HepG2 (cell line): ENCODE measurements at regions not wholly inside any gene's neighbourhood (a gene's known extent, or its start where the extent isn't known, plus 50 kb on each side); places are given as distances from the start of the nearest gene placed in this dataset.

Experiments used
- ATAC-seq: fragments of 200-7000 bp; cut with Tn5 transposase; 3 replicates; pipeline ENCODE4 v1.9.1; 2020; ENCODE audit warnings: mild to moderate bottlenecking, moderate library complexity
- BruUV-seq: library from RNA; stranded (reverse); fragments of 400-500 nt; replicated peaks from 2 replicates; lab custom pipeline; 2021; lab: Mats Ljungman, UMichigan
- CTCF ChIA-PET: fragments of 300-600 bp; formaldehyde crosslinking; extraction: SDS; loops from one replicate; lab custom pipeline; 2021; ENCODE audit warnings: low total read pairs, inconsistent platforms, low intra/inter-chr PET ratio; lab: Yijun Ruan, JAX
- POLR2A ChIA-PET: fragments of 350-600 bp; sonication (Branson Sonifier 250); formaldehyde crosslinking; loops from one replicate; lab custom pipeline; 2020; ENCODE audit warnings: antibody characterized with exemption, inconsistent platforms; lab: Yijun Ruan, JAX
- DNase-seq: peaks from one replicate; pipeline ENCODE4 v3.0.0-alpha.2; 2015; ENCODE audit warnings: low spot score
- FAIRE-seq: peaks from 3 replicates; lab custom pipeline; 2011; peaks lifted over from hg19 to GRCh38; lab: Jason Lieb, UNC
- H2AFZ ChIP-seq: one replicate; pipeline ENCODE4 v1.6.1; 2011; ENCODE audit warnings: low read length, inconsistent platforms
- H3K27ac ChIP-seq: fragments of 300-600 bp; 3 replicates; pipeline ENCODE4 v1.8.0; 2011; ENCODE audit warnings: mixed run types, mild to moderate bottlenecking, mixed read lengths, low read length, inconsistent platforms; ENCODE audit not compliant: insufficient read depth; ENCODE audit errors: extremely low read length
- H3K27me3 ChIP-seq, 2 experiments: fragments of 200-600 bp in 1 of 2; 2 replicates in 1 of 2; 3 replicates in 1 of 2; pipeline versions ENCODE4 v1.6.0 to v1.8.0; 2011; ENCODE audit warnings: low read length in 2 of 2, mild to moderate bottlenecking in 2 of 2, moderate library complexity in 2 of 2, inconsistent platforms in 1 of 2; ENCODE audit not compliant: insufficient read depth in 2 of 2, control insufficient read depth in 1 of 2
- H3K36me3 ChIP-seq, 2 experiments: fragments of 200-600 bp in 1 of 2; replicated peaks in 1 of 2; 2 replicates in 1 of 2; 3 replicates in 1 of 2; pipeline versions ENCODE4 v1.5.1 to v1.8.0; 2011; ENCODE audit warnings: low read length in 2 of 2, inconsistent platforms in 1 of 2; ENCODE audit not compliant: insufficient read depth in 2 of 2, control insufficient read depth in 1 of 2
- H3K4me1 ChIP-seq: 2 replicates; pipeline ENCODE4 v1.5.1; 2012; ENCODE audit warnings: low read length, inconsistent platforms; ENCODE audit not compliant: insufficient read depth
- H3K4me2 ChIP-seq: 2 replicates; pipeline ENCODE4 v1.6.0; 2011; ENCODE audit warnings: low read depth, low read length, inconsistent platforms
- H3K4me3 ChIP-seq, 3 experiments: fragments of 200-600 bp in 1 of 3; sonication (generic), shearing (Covaris generic) in 1 of 3; replicated peaks in 1 of 3; 2 replicates each; pipeline ENCODE4 v1.5.1; 2011 to 2016; ENCODE audit warnings: low read length in 3 of 3, inconsistent platforms in 2 of 3, low read depth in 2 of 3, mild to moderate bottlenecking in 2 of 3, control low read depth in 1 of 3, mixed read lengths in 1 of 3; ENCODE audit not compliant: insufficient read depth in 1 of 3
- H3K79me2 ChIP-seq: one replicate; pipeline ENCODE4 v1.6.1; 2011; ENCODE audit warnings: low read length, inconsistent platforms; ENCODE audit not compliant: insufficient read depth
- H3K9ac ChIP-seq: 2 replicates; pipeline ENCODE4 v1.6.0; 2011; ENCODE audit warnings: mild to moderate bottlenecking, low read depth, low read length, inconsistent platforms; ENCODE audit not compliant: insufficient read depth
- H3K9me3 ChIP-seq: 2 replicates; pipeline ENCODE4 v1.5.1; 2012; ENCODE audit warnings: mild to moderate bottlenecking, low read length
- H4K20me1 ChIP-seq: 2 replicates; pipeline ENCODE4 v1.6.0; 2011; ENCODE audit warnings: inconsistent platforms, mild to moderate bottlenecking, low read length, moderate library complexity; ENCODE audit not compliant: insufficient read depth
- CBX1 ChIP-seq: IDR thresholded peaks from one replicate; pipeline ENCODE4 v1.6.1; 2016; ENCODE audit warnings: antibody characterized with exemption, low read depth
- TRIM24 ChIP-seq: sonication (generic); formaldehyde crosslinking; IDR thresholded peaks from 2 replicates; pipeline ENCODE4 v1.8.0; 2022; ENCODE audit warnings: mild to moderate bottlenecking, missing genetic modification reagents
- ZNF780A ChIP-seq: sonication (generic); formaldehyde crosslinking; IDR thresholded peaks from 2 replicates; pipeline ENCODE4 v1.8.0; 2022; ENCODE audit warnings: mild to moderate bottlenecking, missing genetic modification reagents, moderate library complexity
- WGBS: methylation state at CpG from one replicate; pipeline ENCODE4 v1.1.6; 2017; ENCODE audit warnings: low lambda C conversion rate; 5-methylcytosine and 5-hydroxymethylcytosine counted together
- in situ Hi-C: cut with HindIII; loops from 2 replicates; pipeline ENCODE4 v1.10.0; 2017; ENCODE audit warnings: low pct_unique_long_range_greater_than_20kb; ENCODE audit not compliant: extremely low pct_ligation_motif_present
- intact Hi-C: fragments of 100-400 bp; cut with micrococcal nuclease; formaldehyde crosslinking; loops from one replicate; pipeline ENCODE4 v1.10.0; 2022; ENCODE audit not compliant: unreplicated experiment
- TF ChIP-seq, protein P1 (sequence below): sonication (generic); formaldehyde crosslinking; IDR thresholded peaks from 2 replicates; pipeline ENCODE4 v1.5.1; 2020; ENCODE audit warnings: missing genetic modification reagents, mild to moderate bottlenecking, borderline replicate concordance
- TF ChIP-seq, protein P2 (sequence below): sonication (generic); formaldehyde crosslinking; IDR thresholded peaks from 2 replicates; pipeline ENCODE4 v1.5.1; 2020; ENCODE audit warnings: mild to moderate bottlenecking, moderate library complexity, missing genetic modification reagents
- TF ChIP-seq, protein P3 (sequence below): sonication (generic); formaldehyde crosslinking; IDR thresholded peaks from 2 replicates; pipeline ENCODE4 v1.9.0; 2021; ENCODE audit warnings: missing genetic modification reagents, borderline replicate concordance
- TF ChIP-seq, protein P4 (sequence below): sonication (generic); formaldehyde crosslinking; IDR thresholded peaks from 2 replicates; pipeline ENCODE4 v1.8.0; 2022; ENCODE audit warnings: mild to moderate bottlenecking, missing genetic modification reagents, borderline replicate concordance

DNA sequence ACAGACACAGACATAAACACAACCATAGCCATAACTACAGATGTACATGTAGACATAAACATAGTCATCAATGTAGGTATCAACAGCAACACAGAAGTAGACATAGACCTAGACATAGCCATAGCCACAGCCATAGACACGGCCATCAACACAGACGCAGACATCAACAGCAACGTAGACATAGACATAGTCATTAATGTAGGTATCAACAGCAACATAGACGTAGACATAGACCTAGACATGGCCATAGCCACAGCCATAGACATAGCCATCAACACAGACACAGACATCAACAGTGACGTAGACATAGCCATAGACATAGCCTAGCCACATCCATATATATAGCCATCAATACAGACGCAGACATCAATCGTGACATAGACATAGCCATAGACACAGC lies 258.3 kb upstream of the FOXQ1 start:
- CTCF ChIA-PET, result no interaction called here
- Histone ChIP-seq H3K4me3 (no peak overlapping the region), H2AFZ (no peak overlapping the region), H3K4me1 (peaks cover 57% of the 10 kb centered on the region), H3K27me3 (no peaks in the 10 kb centered on the region), H3K9me3 (no peaks in the 10 kb centered on the region), H3K79me2 (no peaks in the 10 kb centered on the region), H3K27ac (peak overlapping the region; percentile 92), H3K4me2 (no peak overlapping the region), H3K36me3 (no peaks in the 10 kb centered on the region), H4K20me1 (no peaks in the 10 kb centered on the region), H3K9ac (no peak overlapping the region)
- 61% methylated on average over 7 of the region's 7 CpGs for WGBS
- no peak for ATAC-seq
- no TSS peak for BruUV-seq
- TF ChIP-seq CBX1, result no peak
- TF ChIP-seq, protein P1, sequence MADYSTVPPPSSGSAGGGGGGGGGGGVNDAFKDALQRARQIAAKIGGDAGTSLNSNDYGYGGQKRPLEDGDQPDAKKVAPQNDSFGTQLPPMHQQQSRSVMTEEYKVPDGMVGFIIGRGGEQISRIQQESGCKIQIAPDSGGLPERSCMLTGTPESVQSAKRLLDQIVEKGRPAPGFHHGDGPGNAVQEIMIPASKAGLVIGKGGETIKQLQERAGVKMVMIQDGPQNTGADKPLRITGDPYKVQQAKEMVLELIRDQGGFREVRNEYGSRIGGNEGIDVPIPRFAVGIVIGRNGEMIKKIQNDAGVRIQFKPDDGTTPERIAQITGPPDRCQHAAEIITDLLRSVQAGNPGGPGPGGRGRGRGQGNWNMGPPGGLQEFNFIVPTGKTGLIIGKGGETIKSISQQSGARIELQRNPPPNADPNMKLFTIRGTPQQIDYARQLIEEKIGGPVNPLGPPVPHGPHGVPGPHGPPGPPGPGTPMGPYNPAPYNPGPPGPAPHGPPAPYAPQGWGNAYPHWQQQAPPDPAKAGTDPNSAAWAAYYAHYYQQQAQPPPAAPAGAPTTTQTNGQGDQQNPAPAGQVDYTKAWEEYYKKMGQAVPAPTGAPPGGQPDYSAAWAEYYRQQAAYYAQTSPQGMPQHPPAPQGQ (CRISPR knock-in tag), result 0 out of 2 replicates have a peak, but pooled peaks have one; percentile 75
- 0 out of 2 replicates have a peak, but pooled peaks have one; percentile 44 for TF ChIP-seq TRIM24
- TF ChIP-seq, protein P2, sequence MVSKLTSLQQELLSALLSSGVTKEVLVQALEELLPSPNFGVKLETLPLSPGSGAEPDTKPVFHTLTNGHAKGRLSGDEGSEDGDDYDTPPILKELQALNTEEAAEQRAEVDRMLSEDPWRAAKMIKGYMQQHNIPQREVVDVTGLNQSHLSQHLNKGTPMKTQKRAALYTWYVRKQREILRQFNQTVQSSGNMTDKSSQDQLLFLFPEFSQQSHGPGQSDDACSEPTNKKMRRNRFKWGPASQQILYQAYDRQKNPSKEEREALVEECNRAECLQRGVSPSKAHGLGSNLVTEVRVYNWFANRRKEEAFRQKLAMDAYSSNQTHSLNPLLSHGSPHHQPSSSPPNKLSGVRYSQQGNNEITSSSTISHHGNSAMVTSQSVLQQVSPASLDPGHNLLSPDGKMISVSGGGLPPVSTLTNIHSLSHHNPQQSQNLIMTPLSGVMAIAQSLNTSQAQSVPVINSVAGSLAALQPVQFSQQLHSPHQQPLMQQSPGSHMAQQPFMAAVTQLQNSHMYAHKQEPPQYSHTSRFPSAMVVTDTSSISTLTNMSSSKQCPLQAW (CRISPR knock-in tag), result no peak
- TF ChIP-seq, protein P3, sequence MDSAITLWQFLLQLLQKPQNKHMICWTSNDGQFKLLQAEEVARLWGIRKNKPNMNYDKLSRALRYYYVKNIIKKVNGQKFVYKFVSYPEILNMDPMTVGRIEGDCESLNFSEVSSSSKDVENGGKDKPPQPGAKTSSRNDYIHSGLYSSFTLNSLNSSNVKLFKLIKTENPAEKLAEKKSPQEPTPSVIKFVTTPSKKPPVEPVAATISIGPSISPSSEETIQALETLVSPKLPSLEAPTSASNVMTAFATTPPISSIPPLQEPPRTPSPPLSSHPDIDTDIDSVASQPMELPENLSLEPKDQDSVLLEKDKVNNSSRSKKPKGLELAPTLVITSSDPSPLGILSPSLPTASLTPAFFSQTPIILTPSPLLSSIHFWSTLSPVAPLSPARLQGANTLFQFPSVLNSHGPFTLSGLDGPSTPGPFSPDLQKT (CRISPR knock-in tag), result no peak
- 0 out of 2 replicates have a peak, but pooled peaks have one; percentile 30 for TF ChIP-seq ZNF780A (CRISPR knock-in tag)
- TF ChIP-seq, protein P4, sequence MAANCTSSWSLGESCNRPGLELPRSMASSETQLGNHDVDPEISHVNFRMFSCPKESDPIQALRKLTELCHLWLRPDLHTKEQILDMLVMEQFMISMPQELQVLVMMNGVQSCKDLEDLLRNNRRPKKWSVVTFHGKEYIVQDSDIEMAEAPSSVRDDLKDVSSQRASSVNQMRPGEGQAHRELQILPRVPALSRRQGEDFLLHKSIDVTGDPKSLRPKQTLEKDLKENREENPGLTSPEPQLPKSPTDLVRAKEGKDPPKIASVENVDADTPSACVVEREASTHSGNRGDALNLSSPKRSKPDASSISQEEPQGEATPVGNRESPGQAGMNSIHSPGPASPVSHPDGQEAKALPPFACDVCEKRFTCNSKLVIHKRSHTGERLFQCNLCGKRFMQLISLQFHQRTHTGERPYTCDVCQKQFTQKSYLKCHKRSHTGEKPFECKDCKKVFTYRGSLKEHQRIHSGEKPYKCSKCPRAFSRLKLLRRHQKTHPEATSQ (CRISPR knock-in tag), result peak; percentile 35; the same call in 1 of the 2 replicates
- DNase-seq, result no peak
- FAIRE-seq, result peak; percentile 89
- intact Hi-C loops (no loop called here), in situ Hi-C loops (no loop called here)
- POLR2A ChIA-PET, result no interaction called here
